Suprapubic skin (tissue), 3 donors: ENCODE measurements at regions not wholly inside any gene's neighbourhood (a gene's known extent, or its start where the extent isn't known, plus 50 kb on each side); places are given as distances from the start of the nearest gene placed in this dataset.

Experiments used
- EP300 ChIP-seq: sonication (generic); formaldehyde crosslinking; IDR thresholded peaks from one replicate; pipeline ENCODE4 v1.6.1; 2017; ENCODE audit warnings: antibody characterized with exemption
- POLR2A ChIP-seq, 2 donors: fragments of 450-650 bp; IDR thresholded peaks; one replicate each; pipeline ENCODE4 v1.6.1; 2017; ENCODE audit warnings: antibody characterized with exemption in 2 of 2, mild to moderate bottlenecking in 2 of 2, moderate library complexity in 2 of 2
- TF ChIP-seq, protein P1 (sequence below), 2 donors: fragments of 200-600 bp in 1 of 2; fragments of 450-650 bp in 1 of 2; sonication (generic) in 1 of 2; IDR thresholded peaks; one replicate each; pipeline ENCODE4 v1.5.1; 2016 to 2019; ENCODE audit warnings: antibody characterized with exemption in 2 of 2, mild to moderate bottlenecking in 1 of 2, moderate library complexity in 1 of 2

DNA sequence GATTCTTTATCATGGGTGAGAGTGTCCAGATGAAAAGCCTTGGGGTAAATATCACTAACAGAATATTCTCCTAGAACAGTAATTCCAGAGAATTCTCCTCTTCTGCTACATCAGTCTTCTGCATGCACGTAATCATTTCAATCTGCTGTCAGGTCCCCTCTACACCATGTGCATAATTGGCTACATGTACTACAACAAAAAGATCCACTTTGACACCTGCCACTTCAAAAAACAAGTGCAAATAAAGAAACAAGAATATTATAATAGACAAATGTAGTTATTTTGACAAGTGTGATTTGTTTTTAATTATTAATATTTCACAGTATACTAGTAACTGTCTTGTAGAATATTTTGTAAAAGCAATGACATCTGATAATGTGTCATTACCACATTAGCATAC, 154.2 kb downstream of the SAMD5 start:
- TF ChIP-seq, protein P1, sequence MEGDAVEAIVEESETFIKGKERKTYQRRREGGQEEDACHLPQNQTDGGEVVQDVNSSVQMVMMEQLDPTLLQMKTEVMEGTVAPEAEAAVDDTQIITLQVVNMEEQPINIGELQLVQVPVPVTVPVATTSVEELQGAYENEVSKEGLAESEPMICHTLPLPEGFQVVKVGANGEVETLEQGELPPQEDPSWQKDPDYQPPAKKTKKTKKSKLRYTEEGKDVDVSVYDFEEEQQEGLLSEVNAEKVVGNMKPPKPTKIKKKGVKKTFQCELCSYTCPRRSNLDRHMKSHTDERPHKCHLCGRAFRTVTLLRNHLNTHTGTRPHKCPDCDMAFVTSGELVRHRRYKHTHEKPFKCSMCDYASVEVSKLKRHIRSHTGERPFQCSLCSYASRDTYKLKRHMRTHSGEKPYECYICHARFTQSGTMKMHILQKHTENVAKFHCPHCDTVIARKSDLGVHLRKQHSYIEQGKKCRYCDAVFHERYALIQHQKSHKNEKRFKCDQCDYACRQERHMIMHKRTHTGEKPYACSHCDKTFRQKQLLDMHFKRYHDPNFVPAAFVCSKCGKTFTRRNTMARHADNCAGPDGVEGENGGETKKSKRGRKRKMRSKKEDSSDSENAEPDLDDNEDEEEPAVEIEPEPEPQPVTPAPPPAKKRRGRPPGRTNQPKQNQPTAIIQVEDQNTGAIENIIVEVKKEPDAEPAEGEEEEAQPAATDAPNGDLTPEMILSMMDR (IDR thresholded peaks at IDR 0.05): no peak
- TF ChIP-seq POLR2A (IDR thresholded peaks at IDR 0.05): no peak
- no peak for TF ChIP-seq EP300
